HG02885 (cell line): ENCODE measurements at regions not wholly inside any gene's neighbourhood (a gene's known extent, or its start where the extent isn't known, plus 50 kb on each side); places are given as distances from the start of the nearest gene placed in this dataset.
"Not testable (repeated sequence)": the region's sequence is repeated elsewhere in the genome, so short reads cannot be mapped to it uniquely, and the experiment has no call there.

ENCODE experiments used
- ATAC-seq: cut with Tn5 transposase; IDR thresholded peaks from one replicate; pipeline ENCODE4 v1.9.1; 2021; ENCODE audit warnings: mild to moderate bottlenecking; ENCODE audit not compliant: unreplicated experiment, poor library complexity

DNA sequence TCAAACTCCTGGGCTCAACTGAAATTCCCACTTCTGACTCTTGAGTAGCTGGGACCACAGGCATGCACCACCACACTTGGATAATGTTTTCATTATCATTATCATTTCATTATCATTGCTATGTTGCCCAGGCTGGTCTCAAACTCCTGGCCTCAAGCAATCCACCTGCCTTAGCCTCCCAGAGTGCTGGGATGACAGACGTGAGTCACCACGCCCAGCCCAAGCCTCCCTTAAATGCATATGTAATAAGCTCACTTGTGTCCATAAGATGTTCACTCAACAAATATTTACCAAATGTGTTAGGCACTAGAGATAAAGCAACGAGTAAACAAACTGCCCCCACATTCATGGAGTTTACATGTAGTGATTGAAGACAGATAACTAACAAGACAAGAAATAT lies 295.7 kb downstream of the GOLGA6L6 start:
- not testable (repeated sequence) for ATAC-seq

DNA sequence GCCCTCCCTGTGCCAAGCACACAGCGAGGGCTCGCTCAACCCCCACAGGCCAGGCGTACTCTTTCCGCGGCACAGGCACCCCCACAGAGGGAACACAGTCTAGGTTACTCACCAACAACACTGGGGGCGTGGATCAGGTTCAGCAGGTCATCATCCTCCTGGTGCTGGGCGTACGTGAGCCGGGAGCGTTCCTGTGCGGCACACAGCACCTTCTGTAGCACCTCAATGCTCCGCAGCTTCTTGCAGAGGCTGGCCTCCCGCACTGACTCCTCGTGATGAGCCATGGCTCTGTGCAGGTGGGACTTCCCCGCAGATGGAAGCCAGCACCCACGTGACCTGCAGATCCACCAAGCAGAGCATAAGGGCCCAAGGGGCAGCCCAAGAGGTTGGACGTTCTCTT lies 296.8 kb downstream of the GOLGA6L6 start:
- not testable (repeated sequence) for ATAC-seq

DNA sequence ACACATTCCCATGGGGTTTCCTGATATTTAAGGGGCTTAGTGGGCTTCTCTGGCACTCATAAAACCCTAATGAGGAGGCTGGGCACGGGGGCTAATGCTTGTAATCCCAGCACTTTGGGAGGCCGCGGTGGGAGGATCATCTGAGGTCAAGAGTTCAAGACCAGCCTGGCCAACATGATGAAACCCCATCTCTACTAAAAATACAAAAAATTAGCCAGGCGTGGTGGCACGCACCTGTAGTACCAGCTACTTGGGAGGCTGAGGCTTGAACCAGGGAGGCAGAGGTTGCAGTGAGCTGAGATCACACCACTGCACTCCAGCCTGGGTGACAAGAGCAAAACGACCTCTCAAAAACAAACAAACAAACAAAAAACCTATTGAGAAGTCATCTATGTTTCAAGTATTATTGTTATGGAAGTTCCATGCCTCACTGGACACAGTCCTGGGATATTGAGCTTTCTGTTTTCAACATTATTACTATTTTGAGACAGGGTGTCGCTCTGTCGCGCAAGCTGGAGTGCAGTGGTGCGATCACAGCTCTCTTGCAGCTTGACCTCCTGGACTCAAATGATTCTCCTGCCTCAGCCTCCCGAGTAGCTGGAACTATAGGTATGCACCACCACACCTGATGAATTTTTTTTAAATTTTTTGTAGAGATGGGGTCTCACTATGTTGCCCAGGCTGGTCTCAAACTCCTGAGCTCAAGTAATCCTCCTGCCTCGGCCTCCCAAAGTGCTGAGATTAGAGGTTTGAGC lies 297.9 kb downstream of the GOLGA6L6 start:
- ATAC-seq: not testable (repeated sequence)

GRCh38 chr15:20240366-20240917 lies 301.2 kb downstream of the GOLGA6L6 start:
- not testable (repeated sequence) for ATAC-seq

DNA sequence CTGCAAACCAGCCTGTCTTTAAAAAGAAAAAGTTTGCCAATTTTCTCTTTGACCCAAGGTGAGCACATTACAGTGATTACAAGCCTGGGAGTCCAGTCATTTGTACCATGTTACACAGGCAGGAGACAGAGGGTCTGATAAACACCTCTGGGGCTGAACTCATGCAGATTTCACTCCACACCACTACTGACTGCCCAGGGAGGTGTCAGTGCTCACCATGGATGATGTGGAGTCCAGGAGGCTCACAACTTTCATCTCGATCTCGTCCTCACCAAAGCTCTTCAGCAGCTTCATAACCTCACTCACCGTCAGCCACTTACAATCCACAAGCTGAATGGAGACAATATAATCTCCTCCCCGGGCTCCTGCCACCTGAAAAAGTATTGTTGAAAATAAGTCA lies 302.4 kb downstream of the GOLGA6L6 start:
- ATAC-seq: not testable (repeated sequence)

GRCh38 chr15:20237256-20238020 lies 304.2 kb downstream of the GOLGA6L6 start:
- not testable (repeated sequence) for ATAC-seq

GRCh38 chr15:20235728-20236127 lies 305.9 kb downstream of the GOLGA6L6 start:
- ATAC-seq: not testable (repeated sequence)

GRCh38 chr15:20234006-20234540 lies 307.5 kb downstream of the GOLGA6L6 start:
- ATAC-seq: not testable (repeated sequence)

- ATAC-seq: not testable (repeated sequence)
Measured at GRCh38 chr15:20232457-20232856, 309.1 kb downstream of the GOLGA6L6 start.

DNA sequence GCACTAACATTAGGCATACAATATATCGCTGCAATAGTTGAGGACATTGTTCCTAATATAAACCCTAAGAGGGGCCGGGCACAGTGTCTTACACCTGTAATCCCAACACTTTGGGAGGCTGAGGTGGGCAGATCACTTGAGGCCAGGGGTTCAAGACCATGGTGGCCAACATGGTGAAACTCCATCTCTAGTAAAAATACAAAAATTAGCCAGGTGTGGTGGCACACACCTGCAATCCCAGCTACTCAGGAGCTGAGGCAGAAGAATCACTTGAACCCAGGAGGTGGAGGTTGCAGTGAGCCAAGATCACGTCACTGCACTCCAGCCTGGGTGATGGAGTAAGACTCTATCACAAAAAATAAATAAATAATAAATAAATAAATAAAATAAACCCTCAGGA lies 310.9 kb downstream of the GOLGA6L6 start:
- ATAC-seq: not testable (repeated sequence)

DNA sequence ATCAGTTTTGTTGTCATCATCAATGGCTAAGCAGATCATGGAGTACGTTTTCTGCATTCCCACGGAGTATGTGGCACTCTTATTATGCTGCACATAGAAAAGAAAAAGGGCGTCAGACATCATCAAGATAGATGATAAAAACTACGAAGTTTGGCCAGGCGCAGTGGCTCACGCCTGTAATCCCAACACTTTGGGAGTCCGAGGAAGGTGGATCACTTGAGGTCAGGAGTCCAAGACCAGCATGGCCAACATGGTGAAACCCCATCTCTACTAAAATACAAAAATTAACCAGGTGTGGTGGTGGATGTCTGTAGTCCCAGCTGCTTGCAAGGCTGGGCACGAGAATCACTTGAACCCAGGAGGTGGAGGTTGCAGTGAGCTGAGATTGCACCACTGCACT lies 312.8 kb downstream of the GOLGA6L6 start:
- not testable (repeated sequence) for ATAC-seq

DNA sequence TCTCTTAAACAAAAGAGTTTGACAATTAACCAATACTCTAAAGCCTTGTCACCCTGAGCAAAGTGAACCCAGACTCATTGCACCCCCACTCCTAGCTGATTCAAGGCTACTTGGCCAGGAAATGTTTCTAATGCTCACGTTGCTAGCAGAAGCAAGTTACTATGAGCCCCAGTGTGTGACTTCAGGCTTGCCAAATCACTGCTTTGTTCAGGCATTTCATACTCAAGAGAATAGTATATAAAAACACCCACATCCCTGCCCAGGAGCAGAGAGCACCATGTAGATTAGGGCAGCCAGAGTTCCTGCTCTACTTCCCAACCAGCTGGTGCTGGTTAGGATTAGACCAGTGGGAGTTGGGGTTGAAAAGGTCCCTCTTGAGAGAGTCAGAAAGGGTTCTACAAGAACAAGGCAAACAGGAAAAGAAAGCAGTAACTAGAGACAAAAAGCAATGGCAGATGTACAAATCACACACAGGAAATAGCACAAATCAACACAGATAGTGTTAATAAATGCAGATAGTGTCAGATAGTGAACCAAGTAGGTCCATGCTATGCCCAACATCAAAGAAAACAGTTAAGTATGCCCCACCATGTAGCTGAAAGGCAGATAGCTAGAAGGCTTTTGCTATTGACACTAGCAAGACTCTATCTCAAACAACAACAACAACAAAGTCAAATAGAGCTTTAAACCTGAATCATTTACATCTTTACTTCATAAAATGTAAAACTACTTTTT lies 314.3 kb downstream of the GOLGA6L6 start:
- not testable (repeated sequence) for ATAC-seq

DNA sequence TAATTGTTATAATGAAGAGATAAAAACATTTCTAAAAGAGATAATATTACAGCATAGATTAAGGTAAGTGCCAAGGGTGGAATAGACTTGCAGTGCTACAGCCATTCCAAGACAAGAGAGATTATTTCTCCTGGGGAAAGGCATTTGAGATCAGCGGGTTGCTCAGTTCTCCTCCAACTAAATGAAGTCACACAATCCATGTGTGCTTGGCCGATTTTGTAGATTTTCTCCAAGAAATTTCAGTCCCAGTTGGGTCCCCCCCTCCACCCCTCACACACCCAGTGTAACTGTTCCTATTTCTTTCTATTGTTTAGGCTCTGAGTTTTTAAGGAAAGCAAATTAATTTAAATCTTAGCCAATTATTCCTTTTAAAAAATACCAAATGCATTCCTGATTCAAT lies 315.1 kb downstream of the GOLGA6L6 start:
- ATAC-seq: not testable (repeated sequence)

DNA sequence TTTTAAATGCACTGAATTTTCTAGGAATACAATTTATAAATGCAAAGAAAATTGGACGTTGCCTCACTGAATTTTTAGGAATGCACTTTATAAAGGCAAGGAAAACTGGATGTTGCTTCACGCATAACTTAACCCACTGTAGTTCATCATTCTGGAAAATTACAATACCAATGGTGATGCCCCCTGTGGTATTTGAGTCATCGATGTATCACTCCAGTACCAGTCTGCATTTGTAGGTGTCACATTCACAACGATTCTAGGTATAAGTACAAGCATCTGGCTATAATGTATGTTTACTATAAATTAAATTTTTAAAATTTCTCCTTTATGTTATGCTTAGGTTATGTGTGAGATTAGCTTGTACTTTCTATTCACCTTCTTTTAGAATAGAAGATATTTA lies 320.5 kb downstream of the GOLGA6L6 start:
- not testable (repeated sequence) for ATAC-seq

GRCh38 chr15:20219171-20219570 lies 322.4 kb downstream of the GOLGA6L6 start:
- ATAC-seq: not testable (repeated sequence)

DNA sequence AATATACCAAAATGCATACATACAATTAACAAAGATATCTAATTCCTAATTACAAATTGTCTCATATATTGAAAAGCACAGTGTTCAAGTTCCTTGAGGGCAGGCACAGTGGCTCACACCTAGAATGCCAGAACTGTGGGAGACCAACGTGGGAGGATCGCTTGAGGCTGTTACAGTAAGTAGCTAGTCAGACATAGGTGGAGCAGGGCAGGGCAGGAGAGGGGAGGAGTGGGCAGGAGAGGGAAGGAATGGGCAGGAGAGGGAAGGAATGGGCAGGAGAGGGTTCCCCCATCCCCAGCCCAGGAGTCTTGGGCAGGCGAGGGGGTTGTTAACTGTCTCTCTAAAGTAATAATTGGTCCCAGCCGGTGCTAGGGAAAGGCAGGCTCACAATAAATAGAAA lies 325.9 kb downstream of the GOLGA6L6 start:
- ATAC-seq: not testable (repeated sequence)

DNA sequence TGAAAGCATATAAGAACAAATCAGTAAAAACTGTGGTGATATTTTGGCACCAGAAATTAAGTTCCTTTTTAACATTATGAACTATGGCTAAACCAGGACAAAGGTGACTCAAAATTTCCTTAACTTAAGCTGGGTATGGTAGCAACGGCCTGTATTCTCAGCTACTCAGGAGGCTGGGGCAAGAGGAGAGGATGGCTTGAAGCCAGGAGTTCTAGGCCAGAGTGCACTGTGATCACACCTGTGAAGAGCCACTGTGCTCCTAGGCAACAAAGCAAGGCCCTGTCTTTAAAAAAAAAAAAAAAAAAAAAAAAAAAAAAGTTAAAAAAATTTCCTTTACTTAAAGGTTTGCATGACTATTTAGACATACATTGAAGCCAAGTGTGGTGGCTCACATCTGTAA lies 327.5 kb downstream of the GOLGA6L6 start:
- ATAC-seq: not testable (repeated sequence)

- ATAC-seq: not testable (repeated sequence)
Measured at GRCh38 chr15:20211508-20211907, 330.1 kb downstream of the GOLGA6L6 start.

GRCh38 chr15:20209973-20210372 lies 331.6 kb downstream of the GOLGA6L6 start:
- ATAC-seq: not testable (repeated sequence)

DNA sequence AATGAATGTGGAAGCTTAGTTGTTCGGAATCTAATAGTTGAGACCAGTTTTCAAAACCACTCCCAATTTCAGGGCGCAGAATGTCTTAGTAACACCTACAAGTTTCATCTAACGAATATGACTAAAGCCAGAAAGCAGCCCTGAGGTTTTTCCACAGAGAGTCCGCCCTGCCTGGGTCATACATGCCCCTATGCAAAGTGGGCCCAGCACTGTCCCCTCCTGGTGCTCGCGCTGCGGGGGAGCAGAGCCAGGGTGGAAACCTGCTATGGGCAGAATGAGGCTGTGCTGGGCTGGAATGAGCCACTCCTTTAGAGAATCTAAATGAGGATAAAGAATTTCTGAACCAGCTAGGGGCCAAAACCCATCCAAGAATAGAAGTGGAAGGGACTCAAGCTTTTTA lies 334.0 kb downstream of the GOLGA6L6 start:
- ATAC-seq: not testable (repeated sequence)
